ENCODE measurements at regions not wholly inside any gene's neighbourhood (a gene's known extent, or its start where the extent isn't known, plus 50 kb on each side); places are given as distances from the start of the nearest gene placed in this dataset.

GRCh38 chr4:129455482-129455881 lies 359.5 kb downstream of the C4orf33 start:
- Mint-ChIP-seq H3K36me3 (ENCODE audit: low read depth) (no peaks in the 10 kb centered on the region), H3K4me3 (no peak overlapping the region), H3K27ac (no peak overlapping the region), H3K27me3 (no peaks in the 10 kb centered on the region), H3K9me3 (peaks cover 1% of the 10 kb centered on the region), H3K4me1 (no peaks in the 10 kb centered on the region)
- intact Hi-C loops (cut with micrococcal nuclease): no loop called here
- ChIA-PET CTCF (no interaction called here), POLR2A (no interaction called here)
- TF ChIP-seq CTCF (IDR thresholded peaks at IDR 0.05): no peak
- ATAC-seq (ENCODE audit: low read depth) (no peak), DNase-seq (no peak)

- no peak for ATAC-seq (ENCODE audit: low read depth)
- TF ChIP-seq CTCF (IDR thresholded peaks at IDR 0.05): no peak
- CTCF ChIA-PET: no interaction called here
- intact Hi-C loops (cut with micrococcal nuclease): no loop called here
- Mint-ChIP-seq H3K36me3 (ENCODE audit: low read depth) (no peaks in the 10 kb centered on the region), H3K4me3 (no peak overlapping the region), H3K4me1 (no peaks in the 10 kb centered on the region), H3K27ac (no peak overlapping the region), H3K9me3 (no peaks in the 10 kb centered on the region), H3K27me3 (no peaks in the 10 kb centered on the region)
- no peak for DNase-seq
- POLR2A ChIA-PET: no interaction called here
Measured at GRCh38 chr4:129468624-129469023, 372.7 kb downstream of the C4orf33 start.

- Mint-ChIP-seq H3K4me1 (no peaks in the 10 kb centered on the region), H3K27me3 (no peaks in the 10 kb centered on the region), H3K36me3 (ENCODE audit: low read depth) (no peaks in the 10 kb centered on the region), H3K27ac (no peak overlapping the region), H3K4me3 (no peak overlapping the region), H3K9me3 (no peaks in the 10 kb centered on the region)
- intact Hi-C loops (cut with micrococcal nuclease): no loop called here
- no peak for TF ChIP-seq CTCF (IDR thresholded peaks at IDR 0.05)
- CTCF ChIA-PET: no interaction called here
- ATAC-seq (ENCODE audit: low read depth) (no peak), DNase-seq (no peak)
- POLR2A ChIA-PET: no interaction called here
Measured at GRCh38 chr4:129474698-129475097, 378.7 kb downstream of the C4orf33 start.

- intact Hi-C loops (cut with micrococcal nuclease): no loop called here
- Mint-ChIP-seq H3K4me1 (no peaks in the 10 kb centered on the region), H3K27me3 (no peaks in the 10 kb centered on the region), H3K36me3 (ENCODE audit: low read depth) (no peaks in the 10 kb centered on the region), H3K27ac (no peak overlapping the region), H3K4me3 (no peak overlapping the region), H3K9me3 (no peaks in the 10 kb centered on the region)
- ATAC-seq (ENCODE audit: low read depth) (no peak), DNase-seq (no peak)
- no peak for TF ChIP-seq CTCF (IDR thresholded peaks at IDR 0.05)
- CTCF ChIA-PET: no interaction called here
- POLR2A ChIA-PET: no interaction called here
Measured at GRCh38 chr4:129481107-129481506, 385.2 kb downstream of the C4orf33 start.

- Mint-ChIP-seq H3K9me3 (no peaks in the 10 kb centered on the region), H3K27ac (no peak overlapping the region), H3K4me3 (no peak overlapping the region), H3K36me3 (ENCODE audit: low read depth) (no peaks in the 10 kb centered on the region), H3K27me3 (no peaks in the 10 kb centered on the region), H3K4me1 (no peaks in the 10 kb centered on the region)
- DNase-seq (no peak), ATAC-seq (ENCODE audit: low read depth) (no peak)
- ChIA-PET CTCF (no interaction called here), POLR2A (no interaction called here)
- no peak for TF ChIP-seq CTCF (IDR thresholded peaks at IDR 0.05)
- intact Hi-C loops (cut with micrococcal nuclease): no loop called here
Measured at GRCh38 chr4:129488427-129488826, 392.5 kb downstream of the C4orf33 start.

Data from activated B cell treated with CpG ODN at 0.5 μM for 24 hours (primary cell).